ENCODE measurements at regions not wholly inside any gene's neighbourhood (a gene's known extent, or its start where the extent isn't known, plus 50 kb on each side); places are given as distances from the start of the nearest gene placed in this dataset.
"Not testable (repeated sequence)": the region's sequence is repeated elsewhere in the genome, so short reads cannot be mapped to it uniquely, and the experiment has no call there.

DNA sequence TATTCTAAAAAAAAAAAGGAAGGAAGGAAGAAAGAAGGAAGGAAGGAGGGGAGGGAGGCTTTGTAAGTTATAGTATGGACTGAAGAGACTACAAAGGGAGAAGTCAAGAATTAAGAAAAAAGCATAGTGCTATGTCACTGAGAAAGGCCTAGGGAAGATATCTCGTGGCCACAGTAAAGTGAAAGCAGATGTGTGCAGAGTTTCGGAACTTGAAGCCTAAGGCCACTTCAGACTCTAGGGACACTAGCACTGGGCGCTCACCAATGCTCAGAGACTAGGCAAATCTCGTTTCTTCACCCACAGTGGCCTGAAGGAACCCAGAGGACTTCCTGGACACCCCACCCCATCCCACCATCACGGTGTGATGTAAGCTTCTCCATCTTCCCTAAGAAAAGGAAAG, 181.4 kb upstream of the TRPM3 start:
- no peaks in the 10 kb centered on the region for H3K9me3 ChIP-seq (ENCODE audit: control insufficient read depth in 2 of 2, insufficient read depth in 1 of 2, low read depth in 1 of 2, low read length in 1 of 2)
- no peaks in the 10 kb centered on the region for H3K36me3 ChIP-seq (ENCODE audit: control insufficient read depth in 3 of 3, insufficient read depth in 2 of 3, low read depth in 1 of 3, low read length in 3 of 3)
- no peak overlapping the region for H3K27ac ChIP-seq (ENCODE audit: low read depth in 1 of 3, low read length in 2 of 3)
- 70 to 76% (median 74%) methylated on average over 5 of the region's 5 CpGs for WGBS, 3 donors
- no peaks in the 10 kb centered on the region for H3K4me1 ChIP-seq (ENCODE audit: control insufficient read depth in 3 of 3, insufficient read depth in 2 of 3, low read depth in 1 of 3, low read length in 2 of 3)
- no peak for FAIRE-seq
- H3K27me3 ChIP-seq (ENCODE audit: control insufficient read depth in 3 of 3, insufficient read depth in 3 of 3, low read length in 3 of 3): no peaks in the 10 kb centered on the region
- DNase-seq: no peak
- no peak overlapping the region for H3K4me3 ChIP-seq (ENCODE audit: low read depth in 1 of 3, low read length in 3 of 3)

DNA sequence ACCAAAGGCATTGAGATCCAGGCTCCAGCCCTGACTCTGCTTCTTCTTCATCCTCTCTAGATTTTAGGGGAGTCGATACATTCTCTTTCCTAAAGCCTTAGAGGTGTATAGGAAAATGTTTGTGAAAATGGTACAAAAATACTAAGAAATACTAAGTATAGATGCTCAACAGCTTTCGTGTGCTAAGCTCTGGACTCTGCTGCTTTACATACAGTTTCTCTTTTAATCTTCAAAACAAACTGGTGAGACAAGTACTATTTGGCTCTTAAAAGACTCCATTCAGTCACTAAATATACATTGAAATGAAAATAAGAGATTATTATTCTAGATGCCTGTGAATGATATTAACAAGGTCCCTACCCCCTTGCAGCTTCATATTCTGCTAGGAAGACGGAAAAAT, 174.5 kb upstream of the TRPM3 start:
- DNase-seq (no peak), FAIRE-seq (no peak)
- no peaks in the 10 kb centered on the region for H3K36me3 ChIP-seq (ENCODE audit: control insufficient read depth in 3 of 3, insufficient read depth in 2 of 3, low read depth in 1 of 3, low read length in 3 of 3)
- H3K27ac ChIP-seq (ENCODE audit: low read depth in 1 of 3, low read length in 2 of 3): no peak overlapping the region
- H3K4me1 ChIP-seq (ENCODE audit: control insufficient read depth in 3 of 3, insufficient read depth in 2 of 3, low read depth in 1 of 3, low read length in 2 of 3): no peaks in the 10 kb centered on the region
- no peaks in the 10 kb centered on the region for H3K27me3 ChIP-seq (ENCODE audit: control insufficient read depth in 3 of 3, insufficient read depth in 3 of 3, low read length in 3 of 3)
- 62 to 82% (median 67%) methylated on average over 3 of the region's 3 CpGs for WGBS, 3 donors
- no peaks in the 10 kb centered on the region for H3K9me3 ChIP-seq (ENCODE audit: control insufficient read depth in 2 of 2, insufficient read depth in 1 of 2, low read depth in 1 of 2, low read length in 1 of 2)
- no peak overlapping the region for H3K4me3 ChIP-seq (ENCODE audit: low read depth in 1 of 3, low read length in 3 of 3)

DNA sequence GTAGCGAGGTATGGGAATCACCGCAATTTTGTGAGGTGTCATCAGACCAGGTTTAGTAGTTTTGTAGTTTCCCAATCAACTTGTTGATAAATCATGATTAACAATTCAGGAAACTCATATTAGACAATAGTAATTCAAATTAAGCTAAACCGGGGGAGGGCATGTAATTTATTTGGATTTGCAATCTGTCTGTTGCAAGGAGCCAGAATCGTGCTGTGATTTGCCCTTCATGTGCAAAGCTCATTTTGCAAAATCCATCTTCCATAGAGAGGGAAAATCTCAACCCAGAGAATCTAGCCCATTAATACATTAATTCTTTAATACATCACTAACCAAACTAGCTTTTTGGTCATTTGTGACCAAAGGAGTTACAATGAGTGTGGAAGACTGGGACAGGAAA, 164.7 kb upstream of the TRPM3 start:
- Histone ChIP-seq H3K27ac (ENCODE audit: low read depth in 1 of 3, low read length in 2 of 3) (no peak overlapping the region), H3K36me3 (ENCODE audit: control insufficient read depth in 3 of 3, insufficient read depth in 2 of 3, low read depth in 1 of 3, low read length in 3 of 3) (no peaks in the 10 kb centered on the region), H3K27me3 (ENCODE audit: control insufficient read depth in 3 of 3, insufficient read depth in 3 of 3, low read length in 3 of 3) (no peaks in the 10 kb centered on the region), H3K4me1 (ENCODE audit: control insufficient read depth in 3 of 3, insufficient read depth in 2 of 3, low read depth in 1 of 3, low read length in 2 of 3) (no peaks in the 10 kb centered on the region), H3K9me3 (ENCODE audit: control insufficient read depth in 2 of 2, insufficient read depth in 1 of 2, low read depth in 1 of 2, low read length in 1 of 2) (no peaks in the 10 kb centered on the region), H3K4me3 (ENCODE audit: low read depth in 1 of 3, low read length in 3 of 3) (no peak overlapping the region)
- FAIRE-seq (no peak), DNase-seq (no peak)
- WGBS, 3 donors: 85 to 90% (median 87%) methylated on average over 4 of the region's 4 CpGs

GRCh38 chr9:71285191-71285656, 163.8 kb upstream of the TRPM3 start:
- no peak overlapping the region for H3K4me3 ChIP-seq (ENCODE audit: low read depth in 1 of 3, low read length in 3 of 3)
- peak; percentile 41 for FAIRE-seq
- H3K27me3 ChIP-seq (ENCODE audit: control insufficient read depth in 3 of 3, insufficient read depth in 3 of 3, low read length in 3 of 3): no peaks in the 10 kb centered on the region
- 37 to 43% (median 43%) methylated on average over 8 of the region's 8 CpGs for WGBS, 3 donors
- H3K27ac ChIP-seq (ENCODE audit: low read depth in 1 of 3, low read length in 2 of 3): no peak overlapping the region
- no peaks in the 10 kb centered on the region for H3K9me3 ChIP-seq (ENCODE audit: control insufficient read depth in 2 of 2, insufficient read depth in 1 of 2, low read depth in 1 of 2, low read length in 1 of 2)
- peak; percentile 72 to 80 for DNase-seq
- H3K4me1 ChIP-seq (ENCODE audit: control insufficient read depth in 3 of 3, insufficient read depth in 2 of 3, low read depth in 1 of 3, low read length in 2 of 3): no peaks in the 10 kb centered on the region
- no peaks in the 10 kb centered on the region for H3K36me3 ChIP-seq (ENCODE audit: control insufficient read depth in 3 of 3, insufficient read depth in 2 of 3, low read depth in 1 of 3, low read length in 3 of 3)

GRCh38 chr9:71282116-71282515, 160.7 kb upstream of the TRPM3 start:
- H3K4me1 ChIP-seq (ENCODE audit: control insufficient read depth in 3 of 3, insufficient read depth in 2 of 3, low read depth in 1 of 3, low read length in 2 of 3); H3K36me3 ChIP-seq (ENCODE audit: control insufficient read depth in 3 of 3, insufficient read depth in 2 of 3, low read depth in 1 of 3, low read length in 3 of 3); H3K27ac ChIP-seq (ENCODE audit: low read depth in 1 of 3, low read length in 2 of 3); H3K27me3 ChIP-seq (ENCODE audit: control insufficient read depth in 3 of 3, insufficient read depth in 3 of 3, low read length in 3 of 3); DNase-seq; H3K9me3 ChIP-seq (ENCODE audit: control insufficient read depth in 2 of 2, insufficient read depth in 1 of 2, low read depth in 1 of 2, low read length in 1 of 2); H3K4me3 ChIP-seq (ENCODE audit: low read depth in 1 of 3, low read length in 3 of 3): not testable (repeated sequence)
- 78 to 93% (median 93%) methylated on average over 1 to 2 of the region's 2 CpGs for WGBS, 3 donors
- peak; percentile 53 for FAIRE-seq

DNA sequence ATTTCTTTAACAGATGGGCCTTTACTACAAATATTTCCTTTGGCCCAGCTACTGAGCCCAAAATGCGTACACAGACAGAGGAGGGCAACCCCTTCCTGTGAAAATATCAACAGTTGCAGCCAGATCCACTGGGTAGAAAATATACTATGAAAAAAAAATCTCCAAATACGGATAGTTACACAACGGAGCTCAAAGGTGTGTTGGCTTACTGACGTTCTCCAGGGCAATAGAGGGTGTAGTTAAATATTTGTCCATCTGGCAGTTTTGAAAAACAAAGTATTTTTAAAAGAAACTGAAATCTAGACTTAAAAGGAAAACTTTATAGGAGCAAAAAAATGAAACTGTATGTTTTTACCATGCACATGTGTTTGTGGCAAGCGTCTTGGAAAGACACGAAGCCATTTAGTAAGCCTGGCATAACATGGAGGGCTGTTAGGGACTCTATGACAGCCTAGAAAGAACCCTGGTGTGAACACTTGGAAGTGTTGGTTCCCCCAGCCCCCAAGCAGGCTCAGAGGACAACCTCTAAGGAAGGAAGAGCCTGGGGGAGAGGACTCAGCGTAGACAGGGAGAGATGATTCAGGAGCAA, 157.8 kb upstream of the TRPM3 start:
- no peaks in the 10 kb centered on the region for H3K27me3 ChIP-seq (ENCODE audit: control insufficient read depth in 3 of 3, insufficient read depth in 3 of 3, low read length in 3 of 3)
- no peaks in the 10 kb centered on the region for H3K9me3 ChIP-seq (ENCODE audit: control insufficient read depth in 2 of 2, insufficient read depth in 1 of 2, low read depth in 1 of 2, low read length in 1 of 2)
- H3K36me3 ChIP-seq (ENCODE audit: control insufficient read depth in 3 of 3, insufficient read depth in 2 of 3, low read depth in 1 of 3, low read length in 3 of 3): no peaks in the 10 kb centered on the region
- FAIRE-seq (no peak), DNase-seq (peak in 1 of 2 donors; percentile 11)
- no peak overlapping the region for H3K27ac ChIP-seq (ENCODE audit: low read depth in 1 of 3, low read length in 2 of 3)
- WGBS, 3 donors: 61 to 71% (median 67%) methylated on average over 7 of the region's 7 CpGs
- H3K4me1 ChIP-seq (ENCODE audit: control insufficient read depth in 3 of 3, insufficient read depth in 2 of 3, low read depth in 1 of 3, low read length in 2 of 3): no peaks in the 10 kb centered on the region
- no peak overlapping the region for H3K4me3 ChIP-seq (ENCODE audit: low read depth in 1 of 3, low read length in 3 of 3)

- Histone ChIP-seq H3K36me3 (ENCODE audit: control insufficient read depth in 3 of 3, insufficient read depth in 2 of 3, low read depth in 1 of 3, low read length in 3 of 3) (no peaks in the 10 kb centered on the region), H3K27me3 (ENCODE audit: control insufficient read depth in 3 of 3, insufficient read depth in 3 of 3, low read length in 3 of 3) (no peaks in the 10 kb centered on the region), H3K27ac (ENCODE audit: low read depth in 1 of 3, low read length in 2 of 3) (no peak overlapping the region), H3K9me3 (ENCODE audit: control insufficient read depth in 2 of 2, insufficient read depth in 1 of 2, low read depth in 1 of 2, low read length in 1 of 2) (no peaks in the 10 kb centered on the region), H3K4me1 (ENCODE audit: control insufficient read depth in 3 of 3, insufficient read depth in 2 of 3, low read depth in 1 of 3, low read length in 2 of 3) (no peaks in the 10 kb centered on the region), H3K4me3 (ENCODE audit: low read depth in 1 of 3, low read length in 3 of 3) (no peak overlapping the region)
- DNase-seq (peak in 1 of 2 donors; percentile 22), FAIRE-seq (no peak)
- 10 to 53% (median 25%) methylated on average over 3 of the region's 3 CpGs for WGBS, 3 donors
Measured at GRCh38 chr9:71273613-71274012, 152.2 kb upstream of the TRPM3 start.

GRCh38 chr9:71271602-71272001, 150.2 kb upstream of the TRPM3 start:
- FAIRE-seq (no peak), DNase-seq (no peak)
- H3K9me3 ChIP-seq (ENCODE audit: control insufficient read depth in 2 of 2, insufficient read depth in 1 of 2, low read depth in 1 of 2, low read length in 1 of 2): no peaks in the 10 kb centered on the region
- WGBS, 3 donors: 79 to 88% (median 86%) methylated on average over 5 of the region's 5 CpGs
- no peaks in the 10 kb centered on the region for H3K36me3 ChIP-seq (ENCODE audit: control insufficient read depth in 3 of 3, insufficient read depth in 2 of 3, low read depth in 1 of 3, low read length in 3 of 3)
- H3K27me3 ChIP-seq (ENCODE audit: control insufficient read depth in 3 of 3, insufficient read depth in 3 of 3, low read length in 3 of 3): peaks cover 0 to 2% (median 0%) of the 10 kb centered on the region in 3 donors
- no peak overlapping the region for H3K27ac ChIP-seq (ENCODE audit: low read depth in 1 of 3, low read length in 2 of 3)
- H3K4me1 ChIP-seq (ENCODE audit: control insufficient read depth in 3 of 3, insufficient read depth in 2 of 3, low read depth in 1 of 3, low read length in 2 of 3): no peaks in the 10 kb centered on the region
- H3K4me3 ChIP-seq (ENCODE audit: low read depth in 1 of 3, low read length in 3 of 3): no peak overlapping the region

- H3K4me3 ChIP-seq (ENCODE audit: low read depth in 1 of 3, low read length in 3 of 3): no peak overlapping the region
- peaks cover 0 to 2% (median 0%) of the 10 kb centered on the region in 3 donors for H3K27me3 ChIP-seq (ENCODE audit: control insufficient read depth in 3 of 3, insufficient read depth in 3 of 3, low read length in 3 of 3)
- FAIRE-seq (no peak), DNase-seq (no peak)
- H3K9me3 ChIP-seq (ENCODE audit: control insufficient read depth in 2 of 2, insufficient read depth in 1 of 2, low read depth in 1 of 2, low read length in 1 of 2): no peaks in the 10 kb centered on the region
- no peak overlapping the region for H3K27ac ChIP-seq (ENCODE audit: low read depth in 1 of 3, low read length in 2 of 3)
- H3K36me3 ChIP-seq (ENCODE audit: control insufficient read depth in 3 of 3, insufficient read depth in 2 of 3, low read depth in 1 of 3, low read length in 3 of 3): no peaks in the 10 kb centered on the region
- no peaks in the 10 kb centered on the region for H3K4me1 ChIP-seq (ENCODE audit: control insufficient read depth in 3 of 3, insufficient read depth in 2 of 3, low read depth in 1 of 3, low read length in 2 of 3)
Measured at GRCh38 chr9:71270554-71270953, 149.1 kb upstream of the TRPM3 start.
